OCI-LY7 (cell line): ENCODE measurements at regions not wholly inside any gene's neighbourhood (a gene's known extent, or its start where the extent isn't known, plus 50 kb on each side); places are given as distances from the start of the nearest gene placed in this dataset.

Experiments
- CTCF ChIP-seq: fragments of 200-600 bp; sonication (generic); conservative IDR thresholded peaks from 2 replicates; pipeline ENCODE4 v1.5.1; 2014; ENCODE audit warnings: mild to moderate bottlenecking, antibody characterized with exemption, low read length, moderate library complexity, mixed read lengths
- EZH2phosphoT487 ChIP-seq: fragments of 200-600 bp; sonication (generic); IDR thresholded peaks from 2 replicates; pipeline ENCODE4 v1.6.1; 2018; ENCODE audit warnings: low read depth, borderline replicate concordance, mild to moderate bottlenecking, mixed run types, antibody characterized with exemption, low read length, moderate library complexity, mixed read lengths

GRCh38 chr3:46083956-46084355, 56.7 kb upstream of the XCR1 start:
- TF ChIP-seq CTCF (no peak), EZH2phosphoT487 (no peak)
